ENCODE measurements at regions not wholly inside any gene's neighbourhood (a gene's known extent, or its start where the extent isn't known, plus 50 kb on each side); places are given as distances from the start of the nearest gene placed in this dataset.
"Not testable (repeated sequence)": the region's sequence is repeated elsewhere in the genome, so short reads cannot be mapped to it uniquely, and the experiment has no call there.

- TF ChIP-seq EZH2phosphoT487 (IDR thresholded peaks at IDR 0.05; ENCODE audit: low read depth, severe bottlenecking, unreplicated experiment); CTCF (IDR thresholded peaks at IDR 0.05; ENCODE audit: poor library complexity); EZH2 (IDR thresholded peaks at IDR 0.05; ENCODE audit: borderline replicate concordance): not testable (repeated sequence)
These were observed 70.5 kb upstream of the NBPF11 start for GRCh38 chr1:148222399-148223159.
